Skin of body (tissue), 1 donor: ENCODE measurements at regions not wholly inside any gene's neighbourhood (a gene's known extent, or its start where the extent isn't known, plus 50 kb on each side); places are given as distances from the start of the nearest gene placed in this dataset.
"Not testable (repeated sequence)": the region's sequence is repeated elsewhere in the genome, so short reads cannot be mapped to it uniquely, and the experiment has no call there.

ENCODE experiments used
- DNase-seq: peaks from one replicate; lab custom pipeline; 2025; lab: John Stamatoyannopoulos, UW

DNA sequence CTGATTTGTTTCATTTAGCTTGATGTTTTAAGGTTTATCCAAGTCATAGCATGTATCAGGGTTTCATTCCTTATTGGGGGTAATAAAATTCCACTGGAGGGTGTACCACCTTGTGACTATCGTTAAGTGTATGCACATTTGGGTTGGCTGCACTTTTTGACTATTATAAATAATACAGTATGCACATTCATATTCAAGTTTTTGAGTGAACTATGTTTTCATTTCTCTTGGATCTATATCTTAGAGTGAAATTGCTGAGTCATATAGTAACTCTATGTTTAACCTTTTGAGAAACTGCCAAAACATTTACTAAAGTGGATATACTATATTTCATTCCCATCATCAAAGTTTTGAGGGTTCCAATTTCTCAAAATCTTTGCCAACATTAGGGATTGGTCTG lies 952.7 kb downstream of the TDRD15 start:
- DNase-seq, result no peak

DNA sequence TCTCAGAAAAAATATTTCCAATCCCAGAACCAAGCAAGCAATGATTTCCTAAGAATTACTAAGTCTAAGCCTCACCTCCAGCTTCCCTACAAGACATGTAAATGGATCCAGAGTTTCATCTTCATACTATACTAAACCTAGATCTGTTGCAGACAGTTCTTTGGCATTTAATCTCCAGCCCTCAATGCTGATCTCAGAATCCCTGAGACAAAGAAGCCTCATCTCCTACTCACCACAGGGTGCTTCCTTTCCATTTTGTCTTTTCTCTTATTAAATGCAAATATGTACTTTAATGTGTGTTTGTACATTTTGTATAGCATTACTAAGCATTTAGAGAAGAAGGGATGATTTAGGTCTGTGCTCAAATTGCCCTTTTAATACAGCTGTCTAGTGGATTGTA lies 954.9 kb downstream of the TDRD15 start:
- no peak for DNase-seq

DNA sequence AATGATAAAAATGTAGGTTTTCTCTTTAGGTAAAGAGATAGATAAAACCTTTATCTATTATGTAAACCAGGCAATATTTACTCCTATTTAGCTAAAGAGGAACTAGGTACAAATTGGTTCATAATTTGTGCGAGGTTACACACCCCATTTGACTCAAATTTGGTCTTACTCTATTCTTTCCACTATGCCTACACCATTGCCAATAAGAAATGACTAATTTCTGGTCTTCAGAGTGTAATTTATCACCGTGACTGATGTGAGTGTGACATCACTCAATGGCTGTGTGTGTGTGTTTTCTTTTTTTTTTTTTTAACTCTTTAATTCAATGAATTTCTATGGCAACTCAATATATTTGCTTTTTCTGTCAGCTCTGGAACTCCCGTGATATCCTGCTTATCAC lies 955.8 kb downstream of the TDRD15 start:
- no peak for DNase-seq

DNA sequence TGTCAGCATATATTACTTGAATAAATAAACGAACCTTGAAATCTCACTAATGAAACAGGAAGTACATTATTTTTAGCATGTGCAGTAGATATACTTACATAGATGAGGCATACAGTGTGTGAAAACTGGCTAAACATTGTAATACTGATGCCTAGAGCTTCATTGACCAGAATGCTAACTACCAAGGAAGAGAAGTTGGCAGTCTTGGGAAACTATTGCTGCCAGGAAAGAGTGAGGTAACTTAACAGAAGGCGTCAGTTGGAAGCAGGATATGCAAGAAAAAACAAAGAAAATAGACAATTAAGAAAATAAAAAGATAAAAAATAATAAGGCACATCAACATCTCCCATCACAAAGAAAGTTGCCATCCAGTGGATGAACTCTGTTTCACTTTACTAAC lies 963.0 kb downstream of the TDRD15 start:
- DNase-seq, result no peak

DNA sequence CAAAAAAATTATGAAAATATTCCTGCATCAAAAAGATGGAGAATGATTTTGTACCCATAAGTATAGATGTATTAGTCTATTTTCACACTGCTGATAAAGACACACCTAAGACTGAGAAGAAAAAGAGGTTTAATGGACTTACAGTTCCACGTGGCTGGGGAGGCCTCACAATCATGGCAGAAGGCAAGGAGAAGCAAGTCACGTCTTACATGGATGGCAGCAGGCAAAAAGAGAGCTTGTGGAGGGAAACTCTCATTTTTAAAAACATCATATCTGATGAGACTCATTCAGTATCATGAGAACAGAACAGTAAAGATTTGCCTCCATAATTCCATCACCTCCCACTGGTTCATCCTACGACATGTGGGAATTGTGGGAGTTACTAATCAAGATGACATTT lies 979.8 kb downstream of the TDRD15 start:
- DNase-seq, result not testable (repeated sequence)

DNA sequence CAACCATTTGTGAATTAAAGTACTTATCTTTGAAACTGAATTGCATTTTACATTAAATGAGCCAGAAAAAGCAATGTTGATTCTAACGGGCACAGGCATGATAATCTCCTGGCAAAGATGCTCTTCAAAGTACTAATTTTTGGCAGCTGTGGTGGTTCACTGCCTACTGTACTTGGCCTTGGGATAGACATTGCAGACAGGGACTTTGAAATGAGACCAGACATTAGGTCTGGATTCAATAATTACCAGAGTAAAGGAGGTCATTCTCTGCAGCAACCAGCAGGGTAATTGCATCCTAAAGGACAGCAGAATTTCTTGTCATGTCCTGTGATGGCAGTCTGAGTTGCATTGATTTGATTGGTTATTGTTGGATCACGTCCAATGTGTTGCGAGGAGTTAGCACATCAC lies 986.5 kb downstream of the TDRD15 start:
- DNase-seq, result no peak

DNA sequence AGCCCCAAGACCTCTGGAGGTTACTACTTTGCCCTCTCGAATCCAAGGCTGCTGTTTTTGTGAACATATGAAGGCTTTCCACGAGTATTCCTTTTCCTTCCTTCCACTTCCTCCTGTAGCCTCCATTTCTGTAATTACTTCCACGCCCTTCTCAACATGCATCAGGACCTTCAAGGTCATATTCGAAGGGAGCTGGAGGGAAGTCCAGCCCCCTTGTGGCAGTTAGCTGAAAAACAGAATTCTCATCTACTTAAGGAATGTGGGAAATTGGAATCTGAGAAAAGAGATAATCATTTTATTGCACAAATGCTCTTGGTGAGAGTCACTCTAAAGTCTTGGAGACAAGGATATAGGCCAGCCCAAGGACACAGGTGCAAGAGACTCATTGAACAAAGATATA lies 1000.2 kb downstream of the TDRD15 start:
- no peak for DNase-seq

DNA sequence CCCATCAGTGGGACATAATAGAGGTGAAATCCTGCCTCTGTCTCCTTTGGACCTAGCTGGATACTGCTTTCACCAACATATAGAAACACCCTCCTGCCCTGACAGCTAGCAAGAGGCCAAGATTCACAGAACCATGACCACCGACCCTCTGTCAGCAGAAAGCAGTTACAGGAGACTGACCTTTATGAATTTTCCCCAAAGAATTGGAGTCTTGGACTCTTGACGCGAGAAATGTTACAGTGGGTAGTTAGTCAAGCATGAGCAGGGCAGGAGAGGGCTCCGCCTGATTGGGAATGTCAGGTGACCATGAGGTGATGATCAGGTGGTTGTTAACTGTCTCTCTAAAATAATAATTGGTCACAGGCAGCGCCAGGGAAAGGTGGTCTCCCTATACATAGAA lies 1002.3 kb downstream of the TDRD15 start:
- no peak for DNase-seq

DNA sequence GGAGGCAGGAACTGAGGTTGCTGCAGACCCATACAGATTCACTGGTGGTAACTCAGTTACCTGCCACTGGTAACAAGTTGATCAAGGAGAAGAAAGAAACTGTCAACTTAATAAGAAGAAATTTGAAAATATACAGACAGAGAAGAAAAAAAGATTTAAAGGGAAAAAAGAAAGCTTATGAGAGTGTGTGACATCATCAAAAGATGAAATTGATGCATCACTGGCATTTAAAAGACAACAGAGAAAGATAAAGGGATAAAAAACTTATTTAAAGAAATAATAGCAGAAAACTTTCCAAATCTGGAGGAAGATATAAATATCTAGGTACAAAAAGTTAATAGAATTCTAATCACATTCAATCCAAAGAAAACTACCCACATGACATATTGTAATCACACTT lies 1003.2 kb downstream of the TDRD15 start:
- DNase-seq, result no peak

DNA sequence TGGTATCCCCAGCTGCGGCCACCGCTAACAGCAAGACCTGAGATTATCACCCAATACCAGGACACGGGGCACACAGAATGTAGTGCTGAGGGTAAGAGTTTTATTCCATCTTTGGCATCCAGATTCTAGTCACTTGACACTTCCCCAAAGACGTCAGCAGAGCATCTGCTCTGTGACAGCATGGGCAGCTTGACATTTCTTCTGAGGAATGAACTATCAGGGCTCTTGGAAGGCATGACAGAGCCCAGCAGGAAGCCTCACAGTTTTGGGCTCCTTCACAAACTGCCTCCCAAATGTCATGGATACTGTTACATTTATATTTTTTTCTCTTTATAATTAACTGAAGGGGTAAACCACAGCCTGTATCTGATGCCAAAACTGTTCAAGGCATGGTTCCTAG lies 1010.7 kb downstream of the TDRD15 start:
- DNase-seq, result no peak

DNA sequence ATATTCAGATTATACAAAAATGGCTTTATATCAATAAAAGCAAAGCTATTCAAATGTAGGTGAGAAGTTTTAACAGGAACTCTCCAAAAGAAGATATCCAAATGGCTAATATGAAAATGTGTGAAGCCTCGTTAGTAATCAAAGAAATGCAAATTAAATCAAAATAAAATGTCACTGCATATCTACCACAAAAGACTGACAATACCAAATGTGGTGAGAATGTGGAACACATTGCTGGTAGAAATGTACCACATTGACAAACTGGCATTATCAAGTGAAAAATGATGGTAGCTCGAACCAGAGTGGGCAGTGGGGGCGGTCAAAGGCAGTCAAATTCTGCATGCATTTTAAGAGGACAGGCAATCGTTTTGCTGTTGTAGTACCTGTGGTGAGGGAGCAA lies 1012.7 kb downstream of the TDRD15 start:
- DNase-seq, result no peak

DNA sequence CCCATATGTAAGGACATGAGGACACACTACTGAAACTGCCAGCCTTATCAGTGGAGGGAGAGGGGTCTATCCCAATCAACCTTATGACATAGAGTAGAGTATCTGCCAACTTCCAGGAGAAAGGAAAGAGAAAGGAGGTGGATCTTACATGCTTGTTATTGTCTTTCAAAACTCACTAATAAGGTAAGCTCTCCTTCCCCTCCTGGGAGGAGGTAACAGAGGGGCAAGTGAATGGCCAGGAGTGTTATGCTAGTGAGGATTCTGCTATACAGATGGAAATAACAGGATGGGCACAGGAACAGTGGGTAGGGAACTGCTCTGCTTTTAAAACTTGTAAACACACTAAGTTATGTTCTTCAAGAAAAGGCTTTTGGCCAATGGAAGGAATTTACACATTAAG lies 1020.1 kb downstream of the TDRD15 start:
- DNase-seq, result no peak

DNA sequence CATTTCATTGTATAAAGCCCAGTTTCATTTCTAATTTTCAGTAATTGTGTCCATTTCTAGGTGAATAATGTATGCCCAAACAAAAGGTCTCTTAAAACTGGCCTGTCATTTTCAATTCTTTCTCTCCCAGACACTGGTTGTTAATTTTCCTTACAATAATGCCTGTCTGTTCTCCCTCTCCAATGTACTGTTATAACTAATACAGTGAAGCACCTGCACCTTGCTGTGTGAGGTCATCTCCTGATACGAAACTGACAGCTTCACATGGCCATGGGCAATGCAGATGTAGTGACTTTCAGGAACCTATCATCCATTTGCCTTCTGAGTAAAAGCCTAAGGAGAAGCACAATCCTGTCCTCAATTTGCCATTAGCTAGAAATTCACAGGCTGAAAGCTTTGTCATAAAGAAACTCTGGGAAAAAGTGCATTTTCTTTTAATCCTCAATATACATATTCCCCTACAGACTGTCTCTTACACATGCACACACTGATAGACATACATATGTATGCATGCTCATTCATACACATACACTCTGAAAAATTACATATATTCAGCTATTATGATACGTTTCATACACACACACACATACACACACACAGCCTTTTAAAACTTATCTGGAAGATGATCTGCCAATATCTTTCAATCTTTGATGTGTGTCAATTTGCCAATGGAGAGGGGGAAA lies 1030.3 kb downstream of the TDRD15 start:
- peak; percentile 0 for DNase-seq

DNA sequence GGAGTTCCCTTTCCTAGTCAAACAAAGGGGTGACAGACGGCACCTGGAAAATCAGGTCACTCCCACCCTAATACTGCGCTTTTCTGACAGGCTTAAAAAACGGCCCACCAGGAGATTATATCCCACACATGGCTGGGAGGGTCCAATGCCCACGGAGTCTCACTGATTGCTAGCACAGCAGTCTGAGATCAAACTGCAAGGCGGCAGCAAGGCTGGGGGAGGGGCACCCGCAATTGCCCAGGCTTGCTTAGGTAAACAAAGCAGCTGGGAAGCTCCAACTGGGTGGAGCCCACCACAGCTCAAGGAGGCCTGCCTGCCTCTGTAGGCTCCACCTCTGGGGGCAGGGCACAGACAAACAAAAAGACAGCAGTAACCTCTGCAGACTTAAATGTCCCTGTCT lies 1032.9 kb downstream of the TDRD15 start:
- DNase-seq, result not testable (repeated sequence)

DNA sequence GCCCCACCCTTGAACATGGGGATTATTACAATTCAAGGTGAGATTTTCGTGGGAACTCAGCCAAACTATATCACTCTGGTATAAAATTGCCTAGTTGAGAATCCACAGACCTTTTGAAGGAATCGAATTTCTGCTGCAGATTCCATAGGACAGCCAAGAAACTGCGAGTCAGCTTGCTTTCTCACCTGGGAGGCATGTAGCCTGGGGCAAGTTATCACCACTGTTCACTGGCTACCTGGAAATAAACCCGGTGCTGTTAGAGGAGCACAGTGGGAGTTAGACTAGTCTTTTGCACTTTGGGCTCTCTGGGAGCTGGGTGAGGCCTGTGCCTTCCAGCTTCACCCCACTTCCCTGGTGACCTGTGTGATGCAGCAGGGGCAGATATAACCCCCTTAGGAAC lies 1043.5 kb downstream of the TDRD15 start:
- no peak for DNase-seq

DNA sequence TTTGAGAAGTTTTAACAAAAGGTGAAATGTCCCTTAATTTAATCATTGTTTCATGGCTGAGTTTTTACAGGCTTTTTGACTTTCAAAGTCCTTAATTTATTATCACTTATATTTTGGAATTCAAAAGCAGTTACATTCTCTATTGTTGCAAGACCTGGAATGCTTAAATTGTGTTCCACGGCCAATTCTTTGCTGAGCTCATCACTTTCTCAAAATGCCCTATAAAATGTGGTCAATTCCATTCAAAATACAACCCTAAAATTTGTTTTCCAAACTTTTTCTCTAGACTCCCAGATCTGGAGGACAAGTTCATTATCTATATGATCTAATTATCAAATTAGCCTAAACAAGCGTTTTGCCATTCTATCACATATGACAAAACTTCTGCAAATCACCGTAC lies 1051.2 kb downstream of the TDRD15 start:
- no peak for DNase-seq

DNA sequence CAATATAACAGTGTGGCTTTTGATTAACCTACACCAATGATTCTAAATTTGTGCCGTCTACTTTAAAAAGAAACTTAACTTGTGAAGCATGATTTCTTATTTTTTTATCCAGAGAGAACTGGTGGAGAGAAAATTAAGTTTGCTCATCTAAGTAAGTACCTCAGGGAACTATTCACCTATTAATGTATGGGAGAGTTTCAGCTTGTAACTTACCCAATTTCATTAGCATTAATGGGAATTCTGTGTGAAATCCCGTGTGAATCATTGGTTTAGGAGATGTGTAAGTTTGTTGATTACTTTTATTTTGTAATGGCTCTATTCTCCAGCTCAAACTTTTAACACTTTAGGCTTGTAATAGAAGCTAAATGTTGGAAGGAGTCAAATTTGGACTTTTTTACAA lies 1061.5 kb downstream of the TDRD15 start:
- no peak for DNase-seq

DNA sequence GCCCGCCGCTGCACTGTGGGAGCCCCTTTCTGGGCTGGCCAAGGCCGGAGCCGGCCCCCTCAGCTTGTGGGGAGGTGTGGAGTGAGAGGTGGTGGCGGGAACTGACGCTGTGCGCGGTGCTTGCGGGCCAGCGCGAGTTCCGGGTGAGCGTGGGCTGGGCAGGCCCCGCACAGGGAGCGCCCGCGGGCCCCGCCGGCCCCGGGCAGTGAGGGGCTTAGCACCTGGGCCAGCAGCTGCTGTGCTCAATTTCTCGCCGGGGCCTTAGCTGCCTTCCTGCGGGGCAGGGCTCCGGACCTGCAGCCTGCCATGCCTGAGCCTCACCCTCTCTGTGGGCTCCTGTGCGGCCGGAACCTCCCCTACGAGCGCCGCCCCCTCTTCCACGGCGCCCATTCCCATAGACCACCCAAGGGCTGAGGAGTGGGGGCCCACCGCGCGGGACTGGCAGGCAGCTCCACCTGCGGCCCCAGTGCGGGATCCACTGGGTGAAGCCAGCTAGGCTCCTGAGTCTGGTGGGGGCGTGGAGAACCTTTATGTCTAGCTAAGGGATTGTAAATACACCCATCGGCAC lies 1062.6 kb downstream of the TDRD15 start:
- DNase-seq, result not testable (repeated sequence)

DNA sequence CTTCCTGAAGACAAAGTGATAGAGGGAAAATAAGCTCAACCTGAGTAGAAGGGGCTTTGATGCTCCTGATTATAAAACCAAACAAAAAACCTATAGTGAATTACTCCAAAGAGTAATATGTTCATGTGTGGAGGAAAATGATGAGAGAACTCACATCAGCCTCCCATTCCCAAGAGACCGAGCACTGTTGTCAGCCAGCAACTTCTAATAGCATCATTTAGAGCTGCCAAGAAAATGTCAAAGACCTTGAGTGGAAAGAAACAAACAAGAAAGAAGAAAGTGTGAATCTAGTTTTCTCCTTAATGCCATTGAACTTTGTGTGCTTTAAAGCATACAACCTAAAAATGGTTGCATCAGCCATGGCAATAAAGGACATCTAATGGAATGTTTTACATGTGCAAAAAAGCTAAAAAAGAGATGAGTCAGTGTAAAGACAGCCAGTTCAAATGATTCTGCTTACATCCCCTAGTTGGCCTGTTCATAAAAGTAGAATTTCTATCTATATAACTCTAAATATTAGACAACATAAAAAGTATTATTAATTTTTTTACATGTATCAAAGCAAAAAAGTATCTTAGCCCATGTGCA lies 1066.2 kb downstream of the TDRD15 start:
- DNase-seq, result peak; percentile 17

DNA sequence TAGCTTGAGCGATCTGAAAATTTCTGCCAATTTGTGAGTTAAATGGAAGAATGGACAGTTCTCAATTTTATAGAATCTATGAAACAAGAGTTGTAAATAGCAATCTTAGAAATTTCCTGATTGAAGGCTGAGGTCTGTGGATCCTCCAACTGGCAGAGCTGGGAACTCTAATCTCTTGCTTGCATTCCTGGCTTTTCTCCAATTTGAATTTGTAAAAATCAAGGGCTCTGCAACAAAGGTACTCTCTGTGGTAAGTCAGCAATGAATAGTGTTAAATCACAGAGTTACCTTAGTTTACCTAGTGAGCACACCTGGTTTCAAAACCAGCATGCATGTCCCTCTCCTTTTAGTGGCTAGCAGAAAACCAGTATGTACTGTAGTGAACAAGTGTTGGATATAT lies 1070.5 kb downstream of the TDRD15 start:
- DNase-seq, result no peak

DNA sequence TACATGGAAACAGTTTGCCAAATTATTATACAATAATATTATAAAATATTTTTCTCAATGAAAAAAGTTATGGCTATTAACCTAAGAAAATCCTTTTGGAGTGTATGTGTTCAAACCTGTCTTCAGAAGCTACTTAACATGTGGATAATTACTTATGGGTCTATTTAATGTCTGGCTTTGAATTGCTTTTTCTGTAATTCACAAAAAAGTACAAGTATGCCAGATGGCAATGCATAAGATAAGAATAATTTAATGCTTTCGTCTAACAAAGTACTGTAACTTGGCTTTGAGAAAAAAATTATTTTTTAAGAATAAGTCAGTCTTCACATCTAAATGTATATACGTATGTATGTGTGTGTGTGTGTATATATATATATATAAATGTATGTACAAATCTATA lies 1073.0 kb downstream of the TDRD15 start:
- no peak for DNase-seq

DNA sequence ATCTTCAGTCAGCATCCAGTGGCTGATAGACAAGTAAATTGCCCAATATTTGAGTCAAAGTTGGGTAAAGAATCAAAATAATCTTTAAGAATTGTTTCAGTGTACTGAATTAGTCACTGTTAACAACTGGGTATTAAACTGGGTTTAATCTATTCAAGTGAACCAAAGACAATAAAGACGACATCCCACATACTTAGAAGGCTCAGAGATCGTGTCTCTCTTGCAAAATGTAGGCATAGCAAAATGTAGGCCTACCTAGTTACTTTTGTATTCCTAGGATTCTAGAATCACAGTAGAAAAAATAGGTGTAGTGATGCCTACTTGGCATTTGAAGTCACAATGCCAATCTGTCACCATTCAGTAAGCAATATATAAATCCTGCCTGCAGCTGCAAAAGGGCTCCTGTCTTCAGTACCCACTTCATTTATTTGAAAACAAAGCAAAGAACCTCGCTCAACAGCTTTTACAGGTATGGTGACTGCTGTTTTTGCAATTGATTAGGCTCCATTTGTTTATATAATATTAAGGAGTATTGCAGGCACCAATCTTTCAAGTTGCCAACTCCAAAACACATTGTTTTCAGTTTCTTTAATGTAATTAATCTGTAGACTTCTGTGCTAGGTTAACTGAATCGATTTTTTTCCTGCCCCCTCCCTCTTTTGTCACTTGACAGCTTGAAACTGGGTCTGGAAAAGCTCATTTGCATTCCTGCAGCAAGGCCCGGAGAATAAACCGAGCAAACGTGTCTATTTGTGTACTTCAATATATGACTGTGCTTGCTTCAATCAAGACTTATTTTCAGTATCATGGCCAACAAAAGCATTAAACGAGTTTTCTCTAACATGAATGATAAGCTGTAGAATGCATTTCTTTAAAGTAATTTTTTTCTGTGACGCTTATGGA lies 1074.9 kb downstream of the TDRD15 start:
- no peak for DNase-seq
